HepG2 (cell line): ENCODE measurements at regions not wholly inside any gene's neighbourhood (a gene's known extent, or its start where the extent isn't known, plus 50 kb on each side); places are given as distances from the start of the nearest gene placed in this dataset.

ENCODE experiments used
- ARNTL ChIP-seq: sonication (generic); formaldehyde crosslinking; IDR thresholded peaks from 2 replicates; pipeline ENCODE4 v1.4.0; 2020; ENCODE audit warnings: mild to moderate bottlenecking, missing genetic modification reagents
- ATF7 ChIP-seq, 2 experiments: fragments of 450-650 bp in 1 of 2; sonication (generic) in 1 of 2; formaldehyde crosslinking in 1 of 2; IDR thresholded peaks; 2 replicates each; pipeline versions ENCODE4 v1.4.0 to v1.6.1; 2016 to 2020; ENCODE audit warnings: antibody characterized with exemption in 1 of 2, mild to moderate bottlenecking in 1 of 2, missing genetic modification reagents in 1 of 2
- CTCF ChIP-seq: sonication (generic); formaldehyde crosslinking; IDR thresholded peaks from 2 replicates; pipeline ENCODE4 v1.5.0; 2020; ENCODE audit warnings: mild to moderate bottlenecking, missing genetic modification reagents, moderate library complexity
- FOXA1 ChIP-seq, 2 experiments: fragments of 450-650 bp in 1 of 2; sonication (generic) in 1 of 2; formaldehyde crosslinking in 1 of 2; IDR thresholded peaks; 2 replicates each; pipeline versions ENCODE4 v1.4.0 to v1.6.1; 2016 to 2020; ENCODE audit warnings: missing genetic modification reagents in 1 of 2
- GABPA ChIP-seq, 2 experiments: IDR thresholded peaks; 2 replicates each; pipeline ENCODE4 v1.6.1; 2011 to 2016; ENCODE audit warnings: low read depth in 2 of 2, low read length in 1 of 2, missing biosample characterization in 1 of 2, missing genetic modification characterization in 1 of 2
- MYNN ChIP-seq: sonication (generic); formaldehyde crosslinking; IDR thresholded peaks from 2 replicates; pipeline ENCODE4 v1.4.0; 2020; ENCODE audit warnings: mild to moderate bottlenecking, low read depth, missing genetic modification reagents
- PRDM10 ChIP-seq: sonication (generic); formaldehyde crosslinking; IDR thresholded peaks from 2 replicates; pipeline ENCODE4 v1.4.0; 2020; ENCODE audit warnings: low read depth, missing genetic modification reagents
- ZBTB33 ChIP-seq: sonication (generic); formaldehyde crosslinking; IDR thresholded peaks from 2 replicates; pipeline ENCODE4 v1.4.0; 2020; ENCODE audit warnings: missing genetic modification reagents
- ZNF251 ChIP-seq: sonication (generic); formaldehyde crosslinking; IDR thresholded peaks from 2 replicates; pipeline ENCODE4 v1.9.0; 2021; ENCODE audit warnings: mild to moderate bottlenecking, missing genetic modification reagents

GRCh38 chr12:30548203-30548602 is 147.5 kb downstream of the IPO8 start:
- no peak for TF ChIP-seq CTCF (CRISPR knock-in tag)
- no peak for TF ChIP-seq PRDM10 (CRISPR knock-in tag)
- no peak for TF ChIP-seq FOXA1 (IDR thresholded peaks at IDR 0.05)
- TF ChIP-seq FOXA1 (CRISPR knock-in tag; IDR thresholded peaks at IDR 0.05): no peak
- no peak for TF ChIP-seq ARNTL (CRISPR knock-in tag)
- TF ChIP-seq ZNF251 (CRISPR knock-in tag): no peak
- no peak for TF ChIP-seq ATF7 (IDR thresholded peaks at IDR 0.05)
- no peak for TF ChIP-seq ATF7 (CRISPR knock-in tag; IDR thresholded peaks at IDR 0.05)
- no peak for TF ChIP-seq ZBTB33 (CRISPR knock-in tag)
- TF ChIP-seq MYNN (CRISPR knock-in tag): no peak
- no peak for TF ChIP-seq GABPA (IDR thresholded peaks at IDR 0.05; ENCODE audit: low read depth, low read length)
- no peak for TF ChIP-seq GABPA (CRISPR knock-in tag; IDR thresholded peaks at IDR 0.05; ENCODE audit: low read depth)
